LNCAP (cell line): ENCODE measurements at regions not wholly inside any gene's neighbourhood (a gene's known extent, or its start where the extent isn't known, plus 50 kb on each side); places are given as distances from the start of the nearest gene placed in this dataset.

ENCODE experiments used
- CTCF ChIP-seq: fragments of 450-650 bp; IDR thresholded peaks from 2 replicates; pipeline ENCODE4 v1.5.1; 2017; ENCODE audit warnings: mild to moderate bottlenecking

GRCh38 chr2:65737452-65738011 lies 305.1 kb upstream of the SPRED2 start:
- TF ChIP-seq CTCF, result no peak

- no peak for TF ChIP-seq CTCF
Measured at GRCh38 chr2:65731476-65731875, 299.1 kb upstream of the SPRED2 start.

GRCh38 chr2:65730186-65730585 lies 297.8 kb upstream of the SPRED2 start:
- no peak for TF ChIP-seq CTCF

- no peak for TF ChIP-seq CTCF
Measured at GRCh38 chr2:65729246-65729645, 296.8 kb upstream of the SPRED2 start.

GRCh38 chr2:65728477-65729180 lies 296.2 kb upstream of the SPRED2 start:
- no peak for TF ChIP-seq CTCF

- TF ChIP-seq CTCF, result no peak
Measured at GRCh38 chr2:65727816-65728215, 295.4 kb upstream of the SPRED2 start.

GRCh38 chr2:65727381-65727780 lies 295.0 kb upstream of the SPRED2 start:
- no peak for TF ChIP-seq CTCF
